Uterus (tissue), 2 donors: ENCODE measurements at regions not wholly inside any gene's neighbourhood (a gene's known extent, or its start where the extent isn't known, plus 50 kb on each side); places are given as distances from the start of the nearest gene placed in this dataset.

Experiments used
- POLR2A ChIP-seq, 2 donors: fragments of 450-650 bp; IDR thresholded peaks; one replicate each; pipeline ENCODE4 v1.6.1; 2016; ENCODE audit warnings: antibody characterized with exemption in 2 of 2, mild to moderate bottlenecking in 1 of 2, moderate library complexity in 1 of 2
- TF ChIP-seq, protein P1 (sequence below), 4 experiments: fragments of 200-600 bp in 2 of 4; fragments of 450-650 bp in 2 of 4; sonication (generic) in 2 of 4; IDR thresholded peaks; one replicate each; pipeline ENCODE4 v1.5.1; 2016 to 2019; ENCODE audit warnings: antibody characterized with exemption in 4 of 4, mild to moderate bottlenecking in 2 of 4, moderate library complexity in 1 of 4

DNA sequence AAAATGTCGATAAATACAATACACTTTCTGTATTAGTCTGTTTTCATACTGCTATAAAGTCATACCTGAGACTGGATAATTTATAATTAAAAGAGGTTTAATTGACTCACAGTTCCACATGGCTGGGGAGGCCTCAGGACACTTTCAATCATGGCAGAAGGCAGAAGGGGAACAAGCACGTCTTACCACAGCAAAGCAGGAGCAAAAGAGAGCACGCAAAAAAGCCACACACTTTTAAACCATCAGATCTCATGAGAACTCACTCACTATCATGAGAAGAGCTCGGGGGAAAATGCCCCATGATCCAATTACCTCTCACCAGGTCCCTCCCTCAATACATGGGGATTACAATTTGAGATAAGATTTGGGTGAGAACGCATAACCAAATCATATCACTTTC, 256.7 kb downstream of the ANAPC1 start:
- TF ChIP-seq, protein P1, sequence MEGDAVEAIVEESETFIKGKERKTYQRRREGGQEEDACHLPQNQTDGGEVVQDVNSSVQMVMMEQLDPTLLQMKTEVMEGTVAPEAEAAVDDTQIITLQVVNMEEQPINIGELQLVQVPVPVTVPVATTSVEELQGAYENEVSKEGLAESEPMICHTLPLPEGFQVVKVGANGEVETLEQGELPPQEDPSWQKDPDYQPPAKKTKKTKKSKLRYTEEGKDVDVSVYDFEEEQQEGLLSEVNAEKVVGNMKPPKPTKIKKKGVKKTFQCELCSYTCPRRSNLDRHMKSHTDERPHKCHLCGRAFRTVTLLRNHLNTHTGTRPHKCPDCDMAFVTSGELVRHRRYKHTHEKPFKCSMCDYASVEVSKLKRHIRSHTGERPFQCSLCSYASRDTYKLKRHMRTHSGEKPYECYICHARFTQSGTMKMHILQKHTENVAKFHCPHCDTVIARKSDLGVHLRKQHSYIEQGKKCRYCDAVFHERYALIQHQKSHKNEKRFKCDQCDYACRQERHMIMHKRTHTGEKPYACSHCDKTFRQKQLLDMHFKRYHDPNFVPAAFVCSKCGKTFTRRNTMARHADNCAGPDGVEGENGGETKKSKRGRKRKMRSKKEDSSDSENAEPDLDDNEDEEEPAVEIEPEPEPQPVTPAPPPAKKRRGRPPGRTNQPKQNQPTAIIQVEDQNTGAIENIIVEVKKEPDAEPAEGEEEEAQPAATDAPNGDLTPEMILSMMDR (IDR thresholded peaks at IDR 0.05): no peak
- no peak for TF ChIP-seq POLR2A (IDR thresholded peaks at IDR 0.05)
